Suprapubic skin (tissue), 4 donors: ENCODE measurements at regions not wholly inside any gene's neighbourhood (a gene's known extent, or its start where the extent isn't known, plus 50 kb on each side); places are given as distances from the start of the nearest gene placed in this dataset.

Source experiments
- DNase-seq, 2 donors: peaks; one replicate each; pipeline ENCODE4 v3.0.0-alpha.2; 2019; ENCODE audit warnings: low spot score in 2 of 2
- H3K27ac ChIP-seq: fragments of 200-600 bp; sonication (generic); one replicate; pipeline ENCODE4 v1.5.1; 2019
- H3K27me3 ChIP-seq: fragments of 200-600 bp; sonication (generic); one replicate; pipeline ENCODE4 v1.5.1; 2019
- H3K36me3 ChIP-seq: fragments of 200-600 bp; sonication (generic); one replicate; pipeline ENCODE4 v1.5.1; 2019
- H3K4me1 ChIP-seq: fragments of 200-600 bp; sonication (generic); one replicate; pipeline ENCODE4 v1.5.1; 2019
- H3K4me3 ChIP-seq: fragments of 200-600 bp; sonication (generic); one replicate; pipeline ENCODE4 v1.5.1; 2019; ENCODE audit warnings: mild to moderate bottlenecking
- H3K9me3 ChIP-seq: fragments of 200-600 bp; sonication (generic); one replicate; pipeline ENCODE4 v1.5.1; 2019
- EP300 ChIP-seq: sonication (generic); formaldehyde crosslinking; IDR thresholded peaks from one replicate; pipeline ENCODE4 v1.6.1; 2017; ENCODE audit warnings: antibody characterized with exemption
- POLR2A ChIP-seq, 2 donors: fragments of 450-650 bp; IDR thresholded peaks; one replicate each; pipeline ENCODE4 v1.6.1; 2017; ENCODE audit warnings: antibody characterized with exemption in 2 of 2, mild to moderate bottlenecking in 2 of 2, moderate library complexity in 2 of 2
- POLR2AphosphoS5 ChIP-seq, 3 donors: sonication (generic); formaldehyde crosslinking; IDR thresholded peaks; one replicate each; pipeline ENCODE4 v1.6.1; 2017; ENCODE audit warnings: antibody characterized with exemption in 3 of 3
- WGBS: methylation state at CpG from one replicate; pipeline ENCODE4 v1.1.5; 2018; 5-methylcytosine and 5-hydroxymethylcytosine counted together
- TF ChIP-seq, protein P1 (sequence below), 2 donors: fragments of 200-600 bp in 1 of 2; fragments of 450-650 bp in 1 of 2; sonication (generic) in 1 of 2; IDR thresholded peaks; one replicate each; pipeline ENCODE4 v1.5.1; 2016 to 2019; ENCODE audit warnings: antibody characterized with exemption in 2 of 2, mild to moderate bottlenecking in 1 of 2, moderate library complexity in 1 of 2

DNA sequence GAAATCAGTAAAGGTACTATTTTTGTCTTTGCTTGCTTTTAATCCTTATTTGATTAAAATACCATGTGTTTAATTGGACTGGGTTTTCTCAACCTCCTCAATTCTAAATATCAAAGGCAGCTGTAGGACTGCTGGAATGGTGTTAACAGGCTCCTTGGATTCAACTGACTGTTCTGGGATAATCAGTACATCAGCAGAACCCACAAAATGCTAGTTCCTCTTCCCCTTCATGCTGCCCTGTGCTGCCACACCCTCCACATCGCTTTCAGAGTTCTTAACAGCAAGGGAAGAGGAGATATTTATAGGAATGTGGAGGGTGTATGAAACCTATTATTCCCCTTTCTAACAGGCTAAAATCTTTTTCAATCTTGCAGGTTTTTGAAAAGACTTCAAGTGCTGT, 82.4 kb downstream of the KCTD12 start:
- Histone ChIP-seq H3K4me1 (no peaks in the 10 kb centered on the region), H3K27me3 (no peaks in the 10 kb centered on the region), H3K9me3 (no peaks in the 10 kb centered on the region), H3K27ac (no peak overlapping the region), H3K4me3 (no peak overlapping the region), H3K36me3 (no peaks in the 10 kb centered on the region)
- 58% methylated on average over 1 of the region's 1 CpG for WGBS
- TF ChIP-seq, protein P1, sequence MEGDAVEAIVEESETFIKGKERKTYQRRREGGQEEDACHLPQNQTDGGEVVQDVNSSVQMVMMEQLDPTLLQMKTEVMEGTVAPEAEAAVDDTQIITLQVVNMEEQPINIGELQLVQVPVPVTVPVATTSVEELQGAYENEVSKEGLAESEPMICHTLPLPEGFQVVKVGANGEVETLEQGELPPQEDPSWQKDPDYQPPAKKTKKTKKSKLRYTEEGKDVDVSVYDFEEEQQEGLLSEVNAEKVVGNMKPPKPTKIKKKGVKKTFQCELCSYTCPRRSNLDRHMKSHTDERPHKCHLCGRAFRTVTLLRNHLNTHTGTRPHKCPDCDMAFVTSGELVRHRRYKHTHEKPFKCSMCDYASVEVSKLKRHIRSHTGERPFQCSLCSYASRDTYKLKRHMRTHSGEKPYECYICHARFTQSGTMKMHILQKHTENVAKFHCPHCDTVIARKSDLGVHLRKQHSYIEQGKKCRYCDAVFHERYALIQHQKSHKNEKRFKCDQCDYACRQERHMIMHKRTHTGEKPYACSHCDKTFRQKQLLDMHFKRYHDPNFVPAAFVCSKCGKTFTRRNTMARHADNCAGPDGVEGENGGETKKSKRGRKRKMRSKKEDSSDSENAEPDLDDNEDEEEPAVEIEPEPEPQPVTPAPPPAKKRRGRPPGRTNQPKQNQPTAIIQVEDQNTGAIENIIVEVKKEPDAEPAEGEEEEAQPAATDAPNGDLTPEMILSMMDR (IDR thresholded peaks at IDR 0.05), result no peak
- TF ChIP-seq POLR2A (IDR thresholded peaks at IDR 0.05) (no peak), EP300 (no peak), POLR2AphosphoS5 (IDR thresholded peaks at IDR 0.05) (no peak)
- DNase-seq, result no peak

DNA sequence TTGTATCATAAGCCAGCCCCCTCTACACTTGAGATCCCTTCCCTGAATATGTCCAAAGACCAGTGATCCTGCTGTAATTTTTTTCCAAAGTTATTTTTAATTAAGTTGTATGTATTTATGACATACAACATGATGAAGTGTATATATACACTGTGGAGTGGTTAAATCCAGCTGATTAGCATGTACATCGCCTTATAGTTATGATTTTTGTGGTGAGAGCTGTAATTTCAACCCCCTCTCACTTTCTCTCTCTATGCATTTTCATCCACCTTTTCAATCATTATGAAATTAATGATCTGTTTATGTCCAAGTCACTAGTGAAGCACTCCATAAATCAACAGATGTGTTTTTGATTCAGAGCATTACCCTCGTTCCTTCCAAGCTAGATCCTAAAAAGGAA, 85.3 kb downstream of the KCTD12 start:
- no peaks in the 10 kb centered on the region for H3K27me3 ChIP-seq
- H3K4me1 ChIP-seq, result no peaks in the 10 kb centered on the region
- no peak for DNase-seq
- H3K9me3 ChIP-seq, result no peaks in the 10 kb centered on the region
- TF ChIP-seq EP300 (no peak), POLR2A (IDR thresholded peaks at IDR 0.05) (no peak), POLR2AphosphoS5 (IDR thresholded peaks at IDR 0.05) (no peak)
- TF ChIP-seq, protein P1 (IDR thresholded peaks at IDR 0.05), result no peak
- H3K4me3 ChIP-seq, result no peak overlapping the region
- WGBS, result 85% methylated on average over 2 of the region's 2 CpGs
- H3K36me3 ChIP-seq, result no peaks in the 10 kb centered on the region
- no peak overlapping the region for H3K27ac ChIP-seq

DNA sequence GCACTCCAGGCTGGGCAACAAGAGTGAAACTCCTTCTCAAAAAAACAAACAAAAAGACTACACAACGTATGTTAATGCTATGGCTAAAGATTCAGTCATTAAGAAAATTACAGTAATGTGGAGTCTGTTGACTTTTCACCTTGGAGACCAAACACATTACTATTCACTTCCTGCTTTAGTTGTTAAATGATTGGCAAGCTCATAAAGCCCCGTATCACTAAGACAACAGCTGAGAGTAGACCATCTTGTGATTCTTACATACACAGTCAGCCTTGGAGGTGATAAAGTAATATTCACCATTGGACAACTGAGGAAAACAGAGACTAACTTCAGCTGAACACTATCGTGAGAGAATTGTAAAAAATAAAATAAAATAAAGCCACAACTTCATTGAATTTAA, 86.5 kb downstream of the KCTD12 start:
- DNase-seq, result no peak
- 36% methylated on average over 3 of the region's 3 CpGs for WGBS
- TF ChIP-seq POLR2A (IDR thresholded peaks at IDR 0.05), result no peak
- Histone ChIP-seq H3K36me3 (no peaks in the 10 kb centered on the region), H3K4me3 (no peak overlapping the region), H3K27me3 (no peaks in the 10 kb centered on the region), H3K4me1 (no peaks in the 10 kb centered on the region), H3K27ac (no peak overlapping the region), H3K9me3 (no peaks in the 10 kb centered on the region)

DNA sequence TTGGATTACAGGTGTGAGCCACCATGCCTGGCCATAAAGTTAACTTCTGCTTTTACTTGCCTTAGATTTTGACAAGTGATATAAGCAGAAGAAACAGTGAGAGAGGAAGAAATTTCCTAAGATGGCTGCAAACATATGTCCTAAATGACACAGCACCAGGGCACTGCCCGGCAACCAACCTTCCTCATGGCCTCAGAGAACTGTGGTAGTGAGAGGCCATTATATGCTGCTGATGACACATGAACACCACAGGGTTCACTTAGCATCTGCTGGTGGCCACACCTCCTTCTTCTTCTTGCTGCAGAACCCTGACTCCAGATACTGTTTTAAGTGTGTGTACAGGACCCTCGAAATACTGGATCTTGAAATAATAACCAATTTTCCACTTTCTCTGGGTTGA, 88.2 kb downstream of the KCTD12 start:
- TF ChIP-seq POLR2AphosphoS5 (IDR thresholded peaks at IDR 0.05) (no peak), EP300 (no peak), POLR2A (IDR thresholded peaks at IDR 0.05) (no peak)
- TF ChIP-seq, protein P1 (IDR thresholded peaks at IDR 0.05), result no peak
- no peak overlapping the region for H3K4me3 ChIP-seq
- no peak for DNase-seq
- H3K9me3 ChIP-seq, result no peaks in the 10 kb centered on the region
- 87% methylated on average over 2 of the region's 2 CpGs for WGBS
- no peaks in the 10 kb centered on the region for H3K4me1 ChIP-seq
- no peaks in the 10 kb centered on the region for H3K27me3 ChIP-seq
- H3K36me3 ChIP-seq, result no peaks in the 10 kb centered on the region
- H3K27ac ChIP-seq, result no peak overlapping the region

DNA sequence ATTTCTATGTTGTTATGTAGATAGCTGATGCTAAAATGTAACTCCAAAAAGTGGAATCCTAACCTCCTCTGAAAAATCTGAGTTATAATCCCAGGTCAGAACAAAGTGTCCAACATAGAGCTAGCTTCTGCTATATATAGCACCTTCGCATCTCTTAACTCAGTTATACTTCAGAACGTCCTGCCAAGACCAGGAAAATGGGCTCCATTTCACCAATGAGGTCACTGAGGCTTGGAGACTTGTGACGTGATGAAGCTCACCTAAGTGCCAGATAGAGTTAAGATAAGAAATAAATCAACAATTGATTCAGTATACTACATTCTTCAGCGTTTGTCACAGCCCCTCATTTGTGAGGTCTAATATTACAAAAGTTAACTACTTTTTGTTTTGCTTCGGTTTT, 88.8 kb downstream of the KCTD12 start:
- no peaks in the 10 kb centered on the region for H3K27me3 ChIP-seq
- H3K9me3 ChIP-seq, result no peaks in the 10 kb centered on the region
- H3K27ac ChIP-seq, result no peak overlapping the region
- TF ChIP-seq EP300 (no peak), POLR2AphosphoS5 (IDR thresholded peaks at IDR 0.05) (no peak), POLR2A (IDR thresholded peaks at IDR 0.05) (no peak)
- TF ChIP-seq, protein P1 (IDR thresholded peaks at IDR 0.05), result no peak
- DNase-seq, result no peak
- no peaks in the 10 kb centered on the region for H3K4me1 ChIP-seq
- WGBS, result 74% methylated on average over 5 of the region's 5 CpGs
- H3K36me3 ChIP-seq, result no peaks in the 10 kb centered on the region
- no peak overlapping the region for H3K4me3 ChIP-seq

DNA sequence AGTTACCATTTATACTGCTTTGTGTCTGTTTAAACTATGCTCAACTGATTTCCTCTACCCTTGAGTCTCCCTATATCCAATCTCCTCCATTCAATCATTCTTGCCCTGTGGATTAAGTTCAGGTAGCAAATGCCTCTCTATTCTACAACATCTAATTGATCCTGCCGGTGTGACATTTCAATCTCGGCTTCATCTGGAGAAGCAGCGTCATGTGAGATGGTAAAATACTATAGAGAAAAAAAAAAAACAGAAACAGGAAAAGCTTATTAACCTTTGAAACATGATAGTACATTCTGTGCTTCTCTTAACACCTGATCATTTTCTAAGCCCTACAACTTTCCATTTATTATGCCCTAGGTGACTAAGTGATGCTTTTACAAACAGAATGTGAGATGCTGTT, 89.4 kb downstream of the KCTD12 start:
- H3K9me3 ChIP-seq, result no peaks in the 10 kb centered on the region
- H3K27ac ChIP-seq, result no peak overlapping the region
- no peaks in the 10 kb centered on the region for H3K36me3 ChIP-seq
- no peak for DNase-seq
- TF ChIP-seq, protein P1 (IDR thresholded peaks at IDR 0.05), result no peak
- TF ChIP-seq POLR2AphosphoS5 (IDR thresholded peaks at IDR 0.05) (no peak), EP300 (no peak), POLR2A (IDR thresholded peaks at IDR 0.05) (no peak)
- H3K4me3 ChIP-seq, result no peak overlapping the region
- WGBS, result 85% methylated on average over 3 of the region's 3 CpGs
- H3K27me3 ChIP-seq, result no peaks in the 10 kb centered on the region
- no peaks in the 10 kb centered on the region for H3K4me1 ChIP-seq
